ENCODE measurements at regions not wholly inside any gene's neighbourhood (a gene's known extent, or its start where the extent isn't known, plus 50 kb on each side); places are given as distances from the start of the nearest gene placed in this dataset.

GRCh38 chr7:37526623-37527022 lies 78.0 kb upstream of the ELMO1 start:
- TF ChIP-seq POLR2A (IDR thresholded peaks at IDR 0.05; ENCODE audit: extremely low read depth, insufficient read length) (no peak), MYC (IDR thresholded peaks at IDR 0.05; ENCODE audit: low read depth, low read length) (no peak), MAX (IDR thresholded peaks at IDR 0.05; ENCODE audit: low read depth, low read length) (no peak)
- TF ChIP-seq, protein P1, sequence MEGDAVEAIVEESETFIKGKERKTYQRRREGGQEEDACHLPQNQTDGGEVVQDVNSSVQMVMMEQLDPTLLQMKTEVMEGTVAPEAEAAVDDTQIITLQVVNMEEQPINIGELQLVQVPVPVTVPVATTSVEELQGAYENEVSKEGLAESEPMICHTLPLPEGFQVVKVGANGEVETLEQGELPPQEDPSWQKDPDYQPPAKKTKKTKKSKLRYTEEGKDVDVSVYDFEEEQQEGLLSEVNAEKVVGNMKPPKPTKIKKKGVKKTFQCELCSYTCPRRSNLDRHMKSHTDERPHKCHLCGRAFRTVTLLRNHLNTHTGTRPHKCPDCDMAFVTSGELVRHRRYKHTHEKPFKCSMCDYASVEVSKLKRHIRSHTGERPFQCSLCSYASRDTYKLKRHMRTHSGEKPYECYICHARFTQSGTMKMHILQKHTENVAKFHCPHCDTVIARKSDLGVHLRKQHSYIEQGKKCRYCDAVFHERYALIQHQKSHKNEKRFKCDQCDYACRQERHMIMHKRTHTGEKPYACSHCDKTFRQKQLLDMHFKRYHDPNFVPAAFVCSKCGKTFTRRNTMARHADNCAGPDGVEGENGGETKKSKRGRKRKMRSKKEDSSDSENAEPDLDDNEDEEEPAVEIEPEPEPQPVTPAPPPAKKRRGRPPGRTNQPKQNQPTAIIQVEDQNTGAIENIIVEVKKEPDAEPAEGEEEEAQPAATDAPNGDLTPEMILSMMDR (IDR thresholded peaks at IDR 0.05; ENCODE audit: low read depth, low read length): no peak

Measured in NB4 (cell line).